ENCODE measurements at regions not wholly inside any gene's neighbourhood (a gene's known extent, or its start where the extent isn't known, plus 50 kb on each side); places are given as distances from the start of the nearest gene placed in this dataset.

- ChIA-PET POLR2A (no interaction called here), CTCF (ENCODE audit: low intra/inter-chr PET ratio, low total read pairs) (no interaction called here)
- TF ChIP-seq TRIM24 (CRISPR knock-in tag; IDR thresholded peaks at IDR 0.05) (no peak), NFATC3 (CRISPR knock-in tag; IDR thresholded peaks at IDR 0.05) (no peak), TFDP2 (CRISPR knock-in tag; IDR thresholded peaks at IDR 0.05) (no peak), HES4 (CRISPR knock-in tag; IDR thresholded peaks at IDR 0.05; ENCODE audit: borderline replicate concordance) (no peak), SSRP1 (CRISPR knock-in tag; IDR thresholded peaks at IDR 0.05) (no peak), NFIC (IDR thresholded peaks at IDR 0.05; ENCODE audit: low read length) (no peak), ZNF616 (CRISPR knock-in tag; IDR thresholded peaks at IDR 0.05; ENCODE audit: low read depth) (no peak), GZF1 (CRISPR knock-in tag; IDR thresholded peaks at IDR 0.05) (no peak), NFKB2 (CRISPR knock-in tag; IDR thresholded peaks at IDR 0.05; ENCODE audit: borderline replicate concordance) (no peak)
- no peak overlapping the region for H3K4me2 ChIP-seq (ENCODE audit: low read depth, low read length)
- FAIRE-seq (peak; percentile 43), ATAC-seq (peak; percentile 97), DNase-seq (ENCODE audit: low spot score) (peak; percentile 3)
- no peaks in the 10 kb centered on the region for H4K20me1 ChIP-seq (ENCODE audit: insufficient read depth, low read length)
- H3K79me2 ChIP-seq (ENCODE audit: insufficient read depth, low read length) = no peaks in the 10 kb centered on the region
- no peaks in the 10 kb centered on the region for H3K36me3 ChIP-seq (replicated peaks in 1 of 2; ENCODE audit: control insufficient read depth in 1 of 2, insufficient read depth in 2 of 2, low read length in 2 of 2)
- H3K4me1 ChIP-seq (ENCODE audit: insufficient read depth, low read length) = no peaks in the 10 kb centered on the region
- H3K27me3 ChIP-seq (ENCODE audit: control insufficient read depth in 1 of 2, insufficient read depth in 2 of 2, low read length in 2 of 2) = no peaks in the 10 kb centered on the region
- H3K9me3 ChIP-seq (ENCODE audit: low read length) = no peaks in the 10 kb centered on the region
- in situ Hi-C loops (cut with HindIII; ENCODE audit: extremely low pct_ligation_motif_present, low pct_unique_long_range_greater_than_20kb) (no loop called here), intact Hi-C loops (cut with micrococcal nuclease; ENCODE audit: unreplicated experiment) (no loop called here)
- no peak overlapping the region for H3K9ac ChIP-seq (ENCODE audit: insufficient read depth, low read depth, low read length)
- H2AFZ ChIP-seq (ENCODE audit: low read length) = no peak overlapping the region
- no peak overlapping the region for H3K4me3 ChIP-seq (replicated peaks in 1 of 3; ENCODE audit: insufficient read depth in 1 of 3, low read depth in 2 of 3, low read length in 3 of 3)
- no peak overlapping the region for H3K27ac ChIP-seq (ENCODE audit: extremely low read length, insufficient read depth, low read length)
- no TSS peak for BruUV-seq (replicated peaks)
- 5% methylated on average over 2 of the region's 2 CpGs for WGBS (ENCODE audit: low lambda C conversion rate)
Observed at GRCh38 chr1:101465941-101466340, 229.1 kb downstream of the S1PR1 start.

Measured in HepG2 (cell line).